Uterus (tissue), 2 donors: ENCODE measurements at regions not wholly inside any gene's neighbourhood (a gene's known extent, or its start where the extent isn't known, plus 50 kb on each side); places are given as distances from the start of the nearest gene placed in this dataset.

Source experiments
- CTCF ChIP-seq, 4 experiments: fragments of 200-600 bp in 2 of 4; fragments of 450-650 bp in 2 of 4; sonication (generic) in 2 of 4; IDR thresholded peaks; one replicate each; pipeline ENCODE4 v1.5.1; 2016 to 2019; ENCODE audit warnings: antibody characterized with exemption in 4 of 4, mild to moderate bottlenecking in 2 of 4, moderate library complexity in 1 of 4
- POLR2A ChIP-seq, 2 donors: fragments of 450-650 bp; IDR thresholded peaks; one replicate each; pipeline ENCODE4 v1.6.1; 2016; ENCODE audit warnings: antibody characterized with exemption in 2 of 2, mild to moderate bottlenecking in 1 of 2, moderate library complexity in 1 of 2

- TF ChIP-seq CTCF (IDR thresholded peaks at IDR 0.05) (no peak), POLR2A (IDR thresholded peaks at IDR 0.05) (no peak)
Observed at GRCh38 chr2:133792223-133792622, 224.0 kb upstream of the NCKAP5 start.
